Kidney (tissue), 13 donors: ENCODE measurements at regions not wholly inside any gene's neighbourhood (a gene's known extent, or its start where the extent isn't known, plus 50 kb on each side); places are given as distances from the start of the nearest gene placed in this dataset.

Experiments used
- DNase-seq, 5 donors: peaks; one replicate each; pipeline ENCODE4 v3.0.0-alpha.2; 2013 to 2020
- FAIRE-seq: peaks from 2 replicates; lab custom pipeline; 2012; peaks lifted over from hg19 to GRCh38; lab: Jason Lieb, UNC
- H3K27ac ChIP-seq, 2 donors: one replicate each; pipeline ENCODE4 v1.7.0; 2013; ENCODE audit warnings: low read depth in 2 of 2, low read length in 2 of 2, inconsistent platforms in 1 of 2
- H3K27me3 ChIP-seq: one replicate; pipeline ENCODE4 v1.7.1; 2013; ENCODE audit warnings: low read length, inconsistent platforms; ENCODE audit not compliant: control insufficient read depth, insufficient read depth
- H3K36me3 ChIP-seq, 3 donors: one replicate each; pipeline versions ENCODE4 v1.7.0 to v1.7.1; 2013; ENCODE audit warnings: low read length in 3 of 3, control low read depth in 1 of 3, inconsistent platforms in 1 of 3; ENCODE audit not compliant: insufficient read depth in 3 of 3, control insufficient read depth in 2 of 3
- H3K4me1 ChIP-seq, 3 donors: one replicate each; pipeline versions ENCODE4 v1.7.0 to v1.7.1; 2013; ENCODE audit warnings: low read length in 3 of 3, inconsistent platforms in 1 of 3, low read depth in 1 of 3; ENCODE audit not compliant: control insufficient read depth in 2 of 3, insufficient read depth in 2 of 3
- H3K4me3 ChIP-seq, 3 donors: one replicate each; pipeline versions ENCODE4 v1.7.0 to v1.8.1; 2013; ENCODE audit warnings: low read length in 3 of 3, control low read depth in 1 of 3, inconsistent platforms in 1 of 3
- H3K9ac ChIP-seq, 3 donors: one replicate each; pipeline versions ENCODE4 v1.7.0 to v1.7.1; 2013; ENCODE audit warnings: low read length in 3 of 3, control low read depth in 1 of 3, inconsistent platforms in 1 of 3
- H3K9me3 ChIP-seq, 3 donors: one replicate each; pipeline versions ENCODE4 v1.7.0 to v1.7.1; 2013; ENCODE audit warnings: low read length in 3 of 3, control low read depth in 1 of 3, inconsistent platforms in 1 of 3; ENCODE audit not compliant: control insufficient read depth in 2 of 3, insufficient read depth in 1 of 3
- intact Hi-C: fragments of 100-400 bp; cut with DNase I; formaldehyde crosslinking; loops from one replicate; pipeline ENCODE4 v1.11.1; 2022
- TF ChIP-seq, protein P1 (sequence below): IDR thresholded peaks from 3 replicates; pipeline ENCODE4 v1.5.1; 2012; ENCODE audit warnings: mild to moderate bottlenecking, moderate library complexity, borderline replicate concordance; ENCODE audit not compliant: insufficient read depth; ENCODE audit errors: extremely low read depth
- donor health status: control.
- donor health status: control.
- donor health status: control.
- donor health status: control.
- donor health status: control.
- donor health status: DM: yes; HTN: yes; CAD: no.
- donor health status: Normal renal cell carcinoma (clear cell type).

DNA sequence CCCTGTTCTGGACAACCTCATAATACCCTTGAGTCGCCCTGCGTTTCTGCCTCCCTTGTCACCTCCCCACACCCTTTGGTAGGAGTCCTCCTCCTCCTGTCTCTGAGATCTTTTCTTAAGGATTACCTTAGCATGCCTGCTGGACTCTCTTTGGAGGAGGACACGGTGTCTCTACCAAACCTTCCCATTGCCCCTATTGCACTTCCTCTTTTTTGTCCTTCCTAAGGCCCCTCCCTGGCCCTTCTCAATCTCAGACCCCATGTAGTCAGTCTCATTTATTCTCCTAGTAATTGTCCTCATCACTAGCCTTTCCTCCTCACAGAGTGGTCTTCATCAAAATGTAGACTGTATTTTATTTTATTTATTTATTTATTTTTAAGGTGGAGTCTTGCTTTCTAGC lies 335.0 kb upstream of the SFRP2 start:
- TF ChIP-seq, protein P1, sequence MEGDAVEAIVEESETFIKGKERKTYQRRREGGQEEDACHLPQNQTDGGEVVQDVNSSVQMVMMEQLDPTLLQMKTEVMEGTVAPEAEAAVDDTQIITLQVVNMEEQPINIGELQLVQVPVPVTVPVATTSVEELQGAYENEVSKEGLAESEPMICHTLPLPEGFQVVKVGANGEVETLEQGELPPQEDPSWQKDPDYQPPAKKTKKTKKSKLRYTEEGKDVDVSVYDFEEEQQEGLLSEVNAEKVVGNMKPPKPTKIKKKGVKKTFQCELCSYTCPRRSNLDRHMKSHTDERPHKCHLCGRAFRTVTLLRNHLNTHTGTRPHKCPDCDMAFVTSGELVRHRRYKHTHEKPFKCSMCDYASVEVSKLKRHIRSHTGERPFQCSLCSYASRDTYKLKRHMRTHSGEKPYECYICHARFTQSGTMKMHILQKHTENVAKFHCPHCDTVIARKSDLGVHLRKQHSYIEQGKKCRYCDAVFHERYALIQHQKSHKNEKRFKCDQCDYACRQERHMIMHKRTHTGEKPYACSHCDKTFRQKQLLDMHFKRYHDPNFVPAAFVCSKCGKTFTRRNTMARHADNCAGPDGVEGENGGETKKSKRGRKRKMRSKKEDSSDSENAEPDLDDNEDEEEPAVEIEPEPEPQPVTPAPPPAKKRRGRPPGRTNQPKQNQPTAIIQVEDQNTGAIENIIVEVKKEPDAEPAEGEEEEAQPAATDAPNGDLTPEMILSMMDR: no peak
- Histone ChIP-seq H3K27me3 (no peaks in the 10 kb centered on the region), H3K9ac (no peak overlapping the region), H3K4me3 (no peak overlapping the region), H3K9me3 (peaks cover 0 to 4% (median 0%) of the 10 kb centered on the region in 3 donors), H3K4me1 (no peaks in the 10 kb centered on the region), H3K27ac (no peak overlapping the region), H3K36me3 (no peaks in the 10 kb centered on the region)
- FAIRE-seq (no peak), DNase-seq (no peak)
- intact Hi-C loops: no loop called here

DNA sequence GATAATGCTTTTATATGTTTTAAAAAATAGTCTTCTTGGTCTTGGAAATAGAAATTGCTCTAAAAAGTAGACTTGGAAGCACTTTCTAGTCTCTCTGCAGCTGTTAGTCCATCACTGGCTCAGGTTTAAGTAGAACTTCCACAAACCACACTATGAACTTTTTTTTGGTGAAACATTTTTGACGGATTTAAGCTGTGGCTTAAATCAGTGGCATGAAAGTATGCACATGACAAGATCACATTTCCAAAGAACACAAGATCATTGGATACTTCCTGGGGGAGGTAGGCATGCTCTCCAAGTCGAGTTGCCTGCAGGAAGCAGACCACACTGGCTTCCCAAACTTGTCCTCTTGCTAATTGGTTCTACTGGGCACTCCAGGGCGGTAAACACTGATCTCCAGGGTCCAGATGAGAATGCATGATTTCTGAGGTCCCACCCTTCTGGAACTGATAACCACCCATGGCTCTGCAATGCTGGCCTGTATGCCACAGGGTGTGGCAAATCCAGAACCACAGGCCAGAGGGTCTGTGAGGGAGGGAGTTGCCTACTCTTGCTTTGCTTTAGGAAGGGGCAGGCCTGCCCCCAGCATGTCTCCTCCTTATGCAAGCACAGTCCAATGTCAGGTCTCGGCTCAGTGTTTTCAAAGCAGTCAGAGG lies 331.9 kb upstream of the SFRP2 start:
- H3K9ac ChIP-seq: no peak overlapping the region
- H3K4me3 ChIP-seq: no peak overlapping the region
- peaks cover 0 to 4% (median 0%) of the 10 kb centered on the region in 3 donors for H3K9me3 ChIP-seq
- no peaks in the 10 kb centered on the region for H3K27me3 ChIP-seq
- TF ChIP-seq, protein P1: no peak
- no peaks in the 10 kb centered on the region for H3K36me3 ChIP-seq
- no peaks in the 10 kb centered on the region for H3K4me1 ChIP-seq
- DNase-seq: no peak
- no peak for FAIRE-seq
- H3K27ac ChIP-seq: no peak overlapping the region
- intact Hi-C loops: no loop called here

DNA sequence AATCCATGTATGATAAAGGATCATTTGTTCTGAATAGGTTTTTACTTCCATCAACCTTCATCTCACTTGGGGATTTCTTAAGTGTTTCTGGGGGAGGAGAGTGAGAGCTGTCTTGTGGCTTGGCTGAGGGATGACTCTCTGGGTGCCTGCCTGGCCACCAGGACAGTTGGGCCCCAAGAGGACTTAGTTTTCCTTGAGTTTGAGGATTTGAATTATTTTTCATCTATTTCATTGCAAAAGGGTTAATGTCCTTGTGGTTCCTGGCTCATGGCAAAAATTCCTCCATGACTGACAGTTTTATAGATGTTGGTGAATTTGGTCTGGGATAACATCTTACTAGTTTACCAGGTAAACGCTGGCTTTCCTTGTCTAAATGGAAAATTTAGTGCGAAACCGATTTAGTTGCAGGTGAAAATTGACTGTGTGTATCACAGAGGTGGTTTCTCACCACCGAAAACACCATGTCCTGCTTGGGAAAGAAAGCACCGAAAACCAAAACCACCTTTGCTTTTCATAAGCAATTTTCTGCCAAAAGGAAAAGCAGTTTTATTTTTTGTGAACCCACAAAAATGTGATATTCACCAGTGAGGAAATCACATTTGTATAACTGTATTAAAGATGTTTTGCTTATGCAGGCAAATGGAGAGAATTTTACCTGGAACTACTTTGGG lies 331.3 kb upstream of the SFRP2 start:
- no peak overlapping the region for H3K9ac ChIP-seq
- TF ChIP-seq, protein P1: no peak
- no peaks in the 10 kb centered on the region for H3K27me3 ChIP-seq
- intact Hi-C loops: no loop called here
- no peaks in the 10 kb centered on the region for H3K36me3 ChIP-seq
- H3K4me3 ChIP-seq: no peak overlapping the region
- H3K4me1 ChIP-seq: no peaks in the 10 kb centered on the region
- DNase-seq: no peak
- H3K9me3 ChIP-seq: no peaks in the 10 kb centered on the region
- no peak overlapping the region for H3K27ac ChIP-seq
- FAIRE-seq: no peak
